ENCODE measurements at regions not wholly inside any gene's neighbourhood (a gene's known extent, or its start where the extent isn't known, plus 50 kb on each side); places are given as distances from the start of the nearest gene placed in this dataset.

- Mint-ChIP-seq H3K27me3 (ENCODE audit: insufficient read depth, low read depth, poor library complexity) (no peaks in the 10 kb centered on the region), H3K4me1 (no peaks in the 10 kb centered on the region)
These were observed 671.7 kb upstream of the GOT2 start for GRCh38 chr16:59405802-59406201.

More at GRCh38 chr16:59405802-59406201, 671.7 kb upstream of the GOT2 start:
- Histone ChIP-seq H3K9me2 (ENCODE audit: insufficient read depth) (no peaks in the 10 kb centered on the region), H3K4me1 (ENCODE audit: insufficient read depth) (no peaks in the 10 kb centered on the region), H3K4me2 (no peak overlapping the region), H2AFZ (no peak overlapping the region), H4K20me1 (replicated peaks; ENCODE audit: insufficient read depth) (no peaks in the 10 kb centered on the region), H3K79me2 (replicated peaks; ENCODE audit: insufficient read depth) (no peaks in the 10 kb centered on the region), H3K27ac (ENCODE audit: low read depth) (no peak overlapping the region), H3K4me3 (no peak overlapping the region), H3K27me3 (ENCODE audit: insufficient read depth) (no peaks in the 10 kb centered on the region), H3K36me3 (ENCODE audit: insufficient read depth) (no peaks in the 10 kb centered on the region), H3F3A (replicated peaks; ENCODE audit: low read depth) (no peaks in the 10 kb centered on the region)
- H3K36me3 Mint-ChIP-seq (ENCODE audit: low read depth) = no peaks in the 10 kb centered on the region
- DNase-seq (ENCODE audit: low spot score) (no peak), ATAC-seq (no peak)
- no peak overlapping the region for H3K4me3 Mint-ChIP-seq
- TF ChIP-seq, protein P1, sequence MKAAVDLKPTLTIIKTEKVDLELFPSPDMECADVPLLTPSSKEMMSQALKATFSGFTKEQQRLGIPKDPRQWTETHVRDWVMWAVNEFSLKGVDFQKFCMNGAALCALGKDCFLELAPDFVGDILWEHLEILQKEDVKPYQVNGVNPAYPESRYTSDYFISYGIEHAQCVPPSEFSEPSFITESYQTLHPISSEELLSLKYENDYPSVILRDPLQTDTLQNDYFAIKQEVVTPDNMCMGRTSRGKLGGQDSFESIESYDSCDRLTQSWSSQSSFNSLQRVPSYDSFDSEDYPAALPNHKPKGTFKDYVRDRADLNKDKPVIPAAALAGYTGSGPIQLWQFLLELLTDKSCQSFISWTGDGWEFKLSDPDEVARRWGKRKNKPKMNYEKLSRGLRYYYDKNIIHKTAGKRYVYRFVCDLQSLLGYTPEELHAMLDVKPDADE (IDR thresholded peaks at IDR 0.05) = no peak
- TF ChIP-seq ZNF114 (CRISPR knock-in tag; IDR thresholded peaks at IDR 0.05) (no peak), STAT1 (IDR thresholded peaks at IDR 0.05; ENCODE audit: unreplicated experiment) (no peak), POLR2AphosphoS5 (IDR thresholded peaks at IDR 0.05; ENCODE audit: low read depth) (no peak), CREB1 (CRISPR knock-in tag; IDR thresholded peaks at IDR 0.05; ENCODE audit: low read depth) (no peak), JUNB (IDR thresholded peaks at IDR 0.05; ENCODE audit: unreplicated experiment) (no peak), ZNF331 (CRISPR knock-in tag; IDR thresholded peaks at IDR 0.05; ENCODE audit: low read depth) (no peak), EZH2phosphoT487 (IDR thresholded peaks at IDR 0.05; ENCODE audit: unreplicated experiment) (no peak), CTCF (conservative IDR thresholded peaks at IDR 0.05; ENCODE audit: low read depth in 2 of 2) (no peak), EZH2 (IDR thresholded peaks at IDR 0.05; ENCODE audit: low read depth, unreplicated experiment) (no peak), NANOG (IDR thresholded peaks at IDR 0.05; ENCODE audit: borderline replicate concordance) (no peak), ZNF462 (CRISPR knock-in tag; IDR thresholded peaks at IDR 0.05) (no peak)
- TF ChIP-seq, protein P2, sequence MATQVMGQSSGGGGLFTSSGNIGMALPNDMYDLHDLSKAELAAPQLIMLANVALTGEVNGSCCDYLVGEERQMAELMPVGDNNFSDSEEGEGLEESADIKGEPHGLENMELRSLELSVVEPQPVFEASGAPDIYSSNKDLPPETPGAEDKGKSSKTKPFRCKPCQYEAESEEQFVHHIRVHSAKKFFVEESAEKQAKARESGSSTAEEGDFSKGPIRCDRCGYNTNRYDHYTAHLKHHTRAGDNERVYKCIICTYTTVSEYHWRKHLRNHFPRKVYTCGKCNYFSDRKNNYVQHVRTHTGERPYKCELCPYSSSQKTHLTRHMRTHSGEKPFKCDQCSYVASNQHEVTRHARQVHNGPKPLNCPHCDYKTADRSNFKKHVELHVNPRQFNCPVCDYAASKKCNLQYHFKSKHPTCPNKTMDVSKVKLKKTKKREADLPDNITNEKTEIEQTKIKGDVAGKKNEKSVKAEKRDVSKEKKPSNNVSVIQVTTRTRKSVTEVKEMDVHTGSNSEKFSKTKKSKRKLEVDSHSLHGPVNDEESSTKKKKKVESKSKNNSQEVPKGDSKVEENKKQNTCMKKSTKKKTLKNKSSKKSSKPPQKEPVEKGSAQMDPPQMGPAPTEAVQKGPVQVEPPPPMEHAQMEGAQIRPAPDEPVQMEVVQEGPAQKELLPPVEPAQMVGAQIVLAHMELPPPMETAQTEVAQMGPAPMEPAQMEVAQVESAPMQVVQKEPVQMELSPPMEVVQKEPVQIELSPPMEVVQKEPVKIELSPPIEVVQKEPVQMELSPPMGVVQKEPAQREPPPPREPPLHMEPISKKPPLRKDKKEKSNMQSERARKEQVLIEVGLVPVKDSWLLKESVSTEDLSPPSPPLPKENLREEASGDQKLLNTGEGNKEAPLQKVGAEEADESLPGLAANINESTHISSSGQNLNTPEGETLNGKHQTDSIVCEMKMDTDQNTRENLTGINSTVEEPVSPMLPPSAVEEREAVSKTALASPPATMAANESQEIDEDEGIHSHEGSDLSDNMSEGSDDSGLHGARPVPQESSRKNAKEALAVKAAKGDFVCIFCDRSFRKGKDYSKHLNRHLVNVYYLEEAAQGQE (IDR thresholded peaks at IDR 0.05; ENCODE audit: unreplicated experiment) = no peak
- no peak overlapping the region for H3K27ac Mint-ChIP-seq
- no peaks in the 10 kb centered on the region for H3K9me3 Mint-ChIP-seq
